Right lobe of liver (tissue), 4 donors: ENCODE measurements at regions not wholly inside any gene's neighbourhood (a gene's known extent, or its start where the extent isn't known, plus 50 kb on each side); places are given as distances from the start of the nearest gene placed in this dataset.

ENCODE experiments used
- POLR2A ChIP-seq: fragments of 450-650 bp; IDR thresholded peaks from one replicate; pipeline ENCODE4 v1.6.1; 2017; ENCODE audit warnings: antibody characterized with exemption, mild to moderate bottlenecking
- TF ChIP-seq, protein P1 (sequence below), 4 donors: fragments of 200-600 bp in 3 of 4; fragments of 450-650 bp in 1 of 4; IDR thresholded peaks; one replicate each; pipeline versions ENCODE4 v1.5.1 to v1.8.0; 2016 to 2022; ENCODE audit warnings: antibody characterized with exemption in 4 of 4, mild to moderate bottlenecking in 2 of 4
- donor health status: DM: no; HTN: no; CAD: no.
- donor health status: DM: no; HTN: no; CAD: no.
- donor health status: DM: no; HTN: yes; CAD: no.

DNA sequence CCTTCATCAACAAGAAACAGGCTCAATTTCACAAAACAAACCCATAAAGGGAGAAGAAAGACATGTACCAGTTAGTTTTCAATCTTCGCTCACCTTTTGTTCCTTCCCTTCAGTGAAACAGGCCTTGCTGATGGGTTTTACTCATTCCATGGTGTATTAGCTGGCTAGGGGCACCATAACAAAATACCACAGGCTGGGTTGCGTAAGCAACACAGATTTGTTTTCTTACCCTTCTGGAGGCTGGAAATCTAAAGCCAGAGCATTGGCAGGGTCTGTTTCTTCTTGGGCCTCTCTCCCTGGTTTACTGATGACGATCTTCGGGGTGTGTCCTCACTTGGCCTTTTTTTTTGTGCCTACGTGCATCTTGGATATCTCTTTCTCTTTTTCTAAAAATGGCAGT is 383.4 kb upstream of the RBFOX1 start:
- TF ChIP-seq, protein P1, sequence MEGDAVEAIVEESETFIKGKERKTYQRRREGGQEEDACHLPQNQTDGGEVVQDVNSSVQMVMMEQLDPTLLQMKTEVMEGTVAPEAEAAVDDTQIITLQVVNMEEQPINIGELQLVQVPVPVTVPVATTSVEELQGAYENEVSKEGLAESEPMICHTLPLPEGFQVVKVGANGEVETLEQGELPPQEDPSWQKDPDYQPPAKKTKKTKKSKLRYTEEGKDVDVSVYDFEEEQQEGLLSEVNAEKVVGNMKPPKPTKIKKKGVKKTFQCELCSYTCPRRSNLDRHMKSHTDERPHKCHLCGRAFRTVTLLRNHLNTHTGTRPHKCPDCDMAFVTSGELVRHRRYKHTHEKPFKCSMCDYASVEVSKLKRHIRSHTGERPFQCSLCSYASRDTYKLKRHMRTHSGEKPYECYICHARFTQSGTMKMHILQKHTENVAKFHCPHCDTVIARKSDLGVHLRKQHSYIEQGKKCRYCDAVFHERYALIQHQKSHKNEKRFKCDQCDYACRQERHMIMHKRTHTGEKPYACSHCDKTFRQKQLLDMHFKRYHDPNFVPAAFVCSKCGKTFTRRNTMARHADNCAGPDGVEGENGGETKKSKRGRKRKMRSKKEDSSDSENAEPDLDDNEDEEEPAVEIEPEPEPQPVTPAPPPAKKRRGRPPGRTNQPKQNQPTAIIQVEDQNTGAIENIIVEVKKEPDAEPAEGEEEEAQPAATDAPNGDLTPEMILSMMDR (IDR thresholded peaks at IDR 0.05): no peak
- TF ChIP-seq POLR2A: no peak
